GM21367 (cell line): ENCODE measurements at regions not wholly inside any gene's neighbourhood (a gene's known extent, or its start where the extent isn't known, plus 50 kb on each side); places are given as distances from the start of the nearest gene placed in this dataset.

ENCODE experiments used
- ATAC-seq: cut with Tn5 transposase; IDR thresholded peaks from one replicate; pipeline ENCODE4 v1.9.1; 2021; ENCODE audit not compliant: unreplicated experiment

GRCh38 chr10:61356354-61356753, 96.8 kb downstream of the TMEM26 start:
- no peak for ATAC-seq

DNA sequence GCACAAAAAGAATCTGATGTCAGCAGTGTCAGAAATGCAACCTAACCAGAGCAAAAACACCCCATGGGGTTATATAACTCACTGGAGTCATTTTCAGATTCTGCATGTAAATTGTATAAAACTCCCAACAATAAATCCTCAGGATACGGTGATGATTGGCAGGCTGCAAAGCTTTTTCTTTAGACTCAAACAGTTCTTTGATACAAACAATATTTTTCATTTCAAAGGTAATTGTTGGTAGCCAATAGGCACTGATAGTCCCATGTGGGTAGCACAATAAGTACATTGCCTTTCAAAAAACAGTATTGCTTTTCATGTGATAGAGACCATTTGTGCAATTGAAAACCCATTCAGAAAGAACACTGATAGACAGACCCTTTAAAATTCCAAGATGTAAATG, 98.0 kb downstream of the TMEM26 start:
- ATAC-seq = no peak

GRCh38 chr10:61354401-61354975, 98.7 kb downstream of the TMEM26 start:
- ATAC-seq = no peak

- no peak for ATAC-seq
Observed at GRCh38 chr10:61350794-61351193, 102.4 kb downstream of the TMEM26 start.

DNA sequence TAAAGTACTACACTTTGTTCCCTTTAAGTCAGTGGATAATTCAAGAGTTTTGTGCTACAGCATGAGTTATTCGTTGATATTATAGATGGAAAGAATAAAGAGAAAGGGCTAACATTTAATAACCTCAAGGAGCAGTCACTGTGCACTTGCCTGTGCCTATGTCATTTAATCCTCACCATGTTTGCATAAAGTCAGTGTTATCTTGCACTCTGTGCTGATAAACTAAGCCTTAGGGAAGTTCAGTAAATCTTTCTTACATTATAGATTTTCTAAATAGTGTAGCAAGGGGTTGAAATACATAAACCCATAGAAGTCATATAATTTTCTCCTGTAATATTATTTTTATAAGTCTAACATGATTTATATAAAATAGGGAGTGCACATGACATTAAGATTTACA, 103.1 kb downstream of the TMEM26 start:
- no peak for ATAC-seq

DNA sequence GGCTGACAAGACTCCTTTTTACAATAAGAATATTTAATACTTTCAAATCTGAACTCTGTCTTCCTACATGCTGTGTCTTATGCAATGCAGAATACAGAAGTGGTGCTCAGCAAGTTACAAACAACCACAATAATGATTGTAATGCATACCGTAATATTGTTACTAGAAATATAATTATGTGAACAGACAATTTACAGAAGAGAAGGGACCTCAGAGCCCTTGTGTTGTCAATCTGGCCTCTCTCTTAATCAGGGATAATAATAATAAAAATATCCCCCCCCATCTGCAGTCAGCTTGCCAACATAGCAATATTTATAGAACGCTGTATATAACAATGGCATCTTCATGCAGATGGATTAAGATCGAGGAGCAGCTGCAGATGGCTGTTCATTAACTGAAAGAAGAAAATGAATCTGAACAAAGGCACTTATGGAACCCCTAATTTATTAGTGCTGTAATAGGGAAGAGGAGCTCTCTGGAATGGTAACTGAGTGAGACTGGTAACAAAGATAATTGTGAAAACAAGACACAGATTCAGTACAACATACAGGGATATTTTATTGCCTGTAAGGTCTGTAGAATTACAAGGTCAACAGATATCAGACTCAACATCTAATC, 106.3 kb downstream of the TMEM26 start:
- no peak for ATAC-seq

- no peak for ATAC-seq
Observed at GRCh38 chr10:61343796-61344195, 109.4 kb downstream of the TMEM26 start.

DNA sequence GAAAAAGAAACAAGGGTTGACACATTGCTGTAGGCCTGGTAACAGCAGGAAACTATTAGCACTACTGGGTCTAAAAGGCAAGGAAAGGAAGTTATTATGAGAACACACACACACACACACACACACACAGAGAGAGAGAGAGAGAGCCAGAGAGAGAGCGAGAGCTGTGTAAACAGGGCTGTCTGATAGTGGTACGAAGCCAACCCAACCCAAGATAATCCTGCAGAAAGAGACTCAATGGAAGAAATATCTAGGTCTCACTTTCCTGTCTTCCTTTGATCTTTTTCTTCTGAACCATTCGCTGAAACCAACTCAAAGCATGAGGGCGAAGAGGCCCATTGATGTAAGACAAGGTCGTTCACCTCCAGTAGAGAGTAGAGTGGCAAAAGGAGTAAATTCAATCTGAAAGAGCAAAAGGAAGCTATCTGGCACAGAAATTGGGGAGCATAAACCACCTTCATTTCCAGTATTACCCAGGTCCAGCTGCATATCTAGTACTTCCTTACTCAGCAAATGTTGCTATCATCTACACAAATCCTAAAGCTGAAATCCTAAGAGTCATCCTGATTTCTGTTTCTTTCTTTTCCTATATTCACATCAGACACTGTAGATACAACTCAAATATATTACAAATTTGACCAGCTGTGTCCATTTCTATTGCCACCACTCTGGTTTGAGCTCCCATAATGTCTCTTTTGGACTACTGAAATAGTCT, 110.2 kb downstream of the TMEM26 start:
- ATAC-seq = no peak

- ATAC-seq = no peak
Observed at GRCh38 chr10:61341008-61341407, 112.2 kb downstream of the TMEM26 start.

GRCh38 chr10:61338146-61338545, 115.0 kb downstream of the TMEM26 start:
- ATAC-seq = no peak

DNA sequence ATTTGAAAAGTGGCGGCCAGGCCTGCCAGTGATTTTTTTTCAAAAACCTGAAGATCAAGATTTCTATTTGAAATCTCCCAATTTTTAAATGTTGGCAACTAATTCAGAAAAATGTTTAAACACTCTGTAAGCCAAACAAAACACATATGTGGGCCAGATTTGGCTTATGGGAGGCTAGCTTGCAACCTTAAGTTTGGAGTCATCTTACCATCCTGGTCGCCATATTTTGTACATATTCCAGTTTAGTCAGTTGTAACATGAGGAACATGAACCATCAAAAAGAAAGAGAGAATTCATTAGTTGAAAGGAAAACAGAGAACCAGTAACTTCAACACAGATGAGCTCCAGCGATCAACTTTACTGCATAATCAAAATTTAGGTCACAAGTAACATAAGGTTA, 115.4 kb downstream of the TMEM26 start:
- ATAC-seq = no peak

DNA sequence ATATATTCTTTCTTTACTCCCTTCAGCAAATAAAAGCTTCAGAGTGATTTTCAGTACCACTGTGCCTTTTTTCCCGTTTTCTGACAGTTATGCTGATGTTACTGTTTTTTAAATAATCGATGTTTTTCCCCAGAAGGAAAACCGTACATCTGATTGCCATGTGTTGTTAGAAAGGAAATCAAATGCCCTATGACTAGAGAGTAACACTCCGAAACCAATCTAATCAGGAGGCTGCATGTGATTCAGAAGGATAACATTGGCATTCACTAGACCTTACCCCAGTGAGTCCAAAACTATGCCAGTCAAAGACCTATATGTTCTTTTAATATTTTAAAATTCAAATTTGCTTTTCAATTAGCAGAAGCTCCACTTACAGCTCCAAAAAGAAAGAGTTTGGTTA, 116.3 kb downstream of the TMEM26 start:
- ATAC-seq = no peak

DNA sequence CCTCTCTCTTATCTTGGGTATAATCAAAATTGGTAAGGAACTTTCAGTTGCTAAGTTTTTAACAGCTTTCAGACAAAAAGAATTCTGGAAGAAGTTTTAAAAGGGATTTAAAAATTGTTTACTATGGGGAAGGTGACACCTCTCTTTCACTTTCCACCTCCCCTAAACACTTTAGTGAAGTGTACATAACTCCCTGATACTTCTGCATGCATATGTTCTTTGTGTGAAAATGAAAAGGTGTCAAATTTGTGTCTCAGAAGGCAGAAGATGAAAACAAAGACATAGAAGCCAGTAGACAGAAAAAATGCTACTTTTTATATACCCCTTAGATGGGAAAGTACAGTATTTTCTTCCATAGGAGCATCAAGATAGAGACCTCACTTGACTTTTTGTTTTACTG, 117.8 kb downstream of the TMEM26 start:
- no peak for ATAC-seq

DNA sequence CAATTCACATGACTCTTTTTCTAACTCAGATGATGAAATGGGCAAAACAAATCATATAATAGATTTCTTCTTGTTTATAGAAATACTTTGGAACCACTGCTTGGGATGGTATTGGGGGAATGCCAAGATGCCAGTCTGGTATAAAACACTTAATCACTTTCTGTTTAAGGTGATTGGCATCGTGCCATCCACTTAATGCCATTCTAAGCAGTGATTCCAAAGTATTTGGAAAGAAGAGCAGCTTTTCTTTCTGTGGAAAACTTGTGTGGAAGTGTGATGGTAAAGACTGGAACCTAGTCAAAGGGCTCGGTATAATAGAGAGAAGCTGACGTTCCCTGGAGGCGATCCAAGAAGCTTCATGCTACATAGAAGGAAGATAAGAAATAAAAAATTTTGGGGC, 120.6 kb downstream of the TMEM26 start:
- ATAC-seq = no peak

DNA sequence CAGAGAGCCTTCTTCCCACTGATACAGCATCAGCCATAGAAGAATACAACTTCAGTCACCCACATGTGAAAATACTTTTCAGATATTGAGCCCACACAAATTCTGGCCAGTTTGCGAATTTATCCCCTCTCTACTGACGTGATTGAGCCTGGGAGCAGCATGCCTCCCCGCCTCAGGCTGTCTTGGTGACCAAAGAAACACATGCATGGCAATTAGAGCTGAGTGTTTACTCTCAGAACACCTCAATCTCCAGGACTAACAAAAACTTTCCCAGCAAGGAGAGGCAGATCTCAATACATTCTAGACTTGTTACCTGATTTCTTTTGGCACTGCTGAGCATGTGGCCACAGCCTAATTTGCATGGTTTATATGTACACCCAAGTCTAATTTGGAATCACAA, 122.5 kb downstream of the TMEM26 start:
- no peak for ATAC-seq

DNA sequence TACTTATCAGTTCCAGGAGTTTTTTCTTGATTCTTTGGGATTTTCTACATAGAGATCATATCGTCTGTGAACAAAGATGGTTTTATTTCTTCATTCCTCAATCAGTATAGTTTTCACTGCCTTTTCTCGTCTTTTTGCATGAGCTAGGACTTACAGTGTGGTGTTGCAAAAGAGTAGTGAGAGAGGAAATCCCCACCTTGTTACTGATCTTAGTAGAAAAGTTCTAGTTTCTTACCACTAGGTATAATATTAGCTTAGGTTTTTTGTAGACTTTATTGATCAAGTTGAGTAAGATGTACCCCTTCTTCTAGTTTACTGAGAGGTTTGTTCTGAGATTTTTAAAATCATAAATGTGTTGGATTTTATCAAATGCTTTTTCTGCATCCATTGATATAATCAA, 123.3 kb downstream of the TMEM26 start:
- peak; percentile 76 for ATAC-seq

- ATAC-seq = no peak
Observed at GRCh38 chr10:61325223-61325960, 127.8 kb downstream of the TMEM26 start.

DNA sequence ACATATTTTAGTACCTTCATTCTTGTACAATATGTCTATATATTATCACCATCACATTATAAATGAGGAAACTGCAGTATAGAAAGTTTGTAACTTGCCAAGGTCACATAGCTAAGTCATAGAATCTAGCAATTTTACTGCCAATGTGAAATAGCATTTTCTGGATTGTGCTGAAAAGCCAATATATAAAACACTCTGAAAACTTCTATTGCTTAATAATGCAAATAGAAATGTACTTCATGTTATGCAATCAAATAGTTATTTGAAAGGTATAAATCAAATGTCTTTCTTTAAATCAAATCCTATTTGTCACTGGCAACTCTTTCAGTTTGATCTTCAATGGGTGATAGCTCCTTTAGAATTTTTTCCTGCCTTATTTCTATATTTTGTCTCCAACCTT, 129.5 kb downstream of the TMEM26 start:
- ATAC-seq = no peak

- no peak for ATAC-seq
Observed at GRCh38 chr10:61321041-61321857, 131.9 kb downstream of the TMEM26 start.

DNA sequence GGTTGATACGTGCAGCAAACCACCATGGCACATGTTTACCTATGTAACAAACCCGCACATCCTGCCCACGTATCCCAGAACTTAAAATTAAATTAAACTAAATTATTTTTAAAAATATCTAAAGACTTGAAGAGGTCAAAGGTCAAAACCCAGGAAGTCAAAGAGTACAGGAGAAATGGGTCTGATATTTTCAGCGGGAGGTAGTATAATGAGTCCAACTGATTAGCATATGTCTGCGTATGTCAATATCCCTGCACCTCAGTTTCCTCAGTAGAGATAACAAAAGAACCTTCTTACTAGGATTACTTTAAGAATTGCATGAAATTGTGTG, 133.0 kb downstream of the TMEM26 start:
- no peak for ATAC-seq
